ENCODE measurements at regions not wholly inside any gene's neighbourhood (a gene's known extent, or its start where the extent isn't known, plus 50 kb on each side); places are given as distances from the start of the nearest gene placed in this dataset.

GRCh38 chr3:194000712-194001111 is 135.2 kb upstream of the HES1 start:
- TF ChIP-seq CTCF (IDR thresholded peaks at IDR 0.05; ENCODE audit: borderline replicate concordance, extremely low read depth, low read length, poor library complexity, severe bottlenecking) (no peak), EZH2 (IDR thresholded peaks at IDR 0.05; ENCODE audit: borderline replicate concordance, low read depth, low read length, severe bottlenecking) (no peak)
